ENCODE measurements at regions not wholly inside any gene's neighbourhood (a gene's known extent, or its start where the extent isn't known, plus 50 kb on each side); places are given as distances from the start of the nearest gene placed in this dataset.

DNA sequence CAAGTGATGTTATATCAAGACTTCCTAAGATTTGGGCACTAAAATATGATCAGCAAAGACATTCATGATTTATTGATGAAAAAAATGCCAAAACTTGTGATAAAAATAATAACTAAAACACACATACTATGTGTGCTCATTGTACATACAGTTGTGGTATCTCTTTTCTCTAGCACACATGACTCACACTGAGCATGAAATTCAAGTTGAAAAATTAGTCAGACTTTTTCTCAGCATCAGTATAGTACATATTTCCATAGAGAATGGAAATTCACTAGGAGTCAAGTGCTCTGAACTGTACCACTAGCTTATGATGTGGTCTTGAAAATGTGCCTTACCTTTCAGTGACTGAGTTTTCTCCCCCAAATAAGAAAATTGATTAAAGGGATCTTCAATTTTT, 471.8 kb upstream of the FLRT2 start:
- DNase-seq (ENCODE audit: low spot score) (no peak), ATAC-seq (ENCODE audit: low read depth) (peak; percentile 53; the same call in 2 of the 3 replicates)
- Histone ChIP-seq H3K4me1 (ENCODE audit: insufficient read depth, poor library complexity, severe bottlenecking) (no peaks in the 10 kb centered on the region), H3K9me3 (ENCODE audit: severe bottlenecking) (peaks cover 8% of the 10 kb centered on the region), H3K27me3 (ENCODE audit: insufficient read depth, poor library complexity, severe bottlenecking) (no peaks in the 10 kb centered on the region), H3K27ac (ENCODE audit: poor library complexity, severe bottlenecking) (no peak overlapping the region), H3K4me3 (ENCODE audit: severe bottlenecking) (no peak overlapping the region), H3K36me3 (ENCODE audit: low read depth) (no peaks in the 10 kb centered on the region)
- TF ChIP-seq CTCF (IDR thresholded peaks at IDR 0.05; ENCODE audit: poor library complexity, severe bottlenecking): no peak

GRCh38 chr14:85060121-85060520, 469.8 kb upstream of the FLRT2 start:
- no peak for DNase-seq (ENCODE audit: low spot score)

DNA sequence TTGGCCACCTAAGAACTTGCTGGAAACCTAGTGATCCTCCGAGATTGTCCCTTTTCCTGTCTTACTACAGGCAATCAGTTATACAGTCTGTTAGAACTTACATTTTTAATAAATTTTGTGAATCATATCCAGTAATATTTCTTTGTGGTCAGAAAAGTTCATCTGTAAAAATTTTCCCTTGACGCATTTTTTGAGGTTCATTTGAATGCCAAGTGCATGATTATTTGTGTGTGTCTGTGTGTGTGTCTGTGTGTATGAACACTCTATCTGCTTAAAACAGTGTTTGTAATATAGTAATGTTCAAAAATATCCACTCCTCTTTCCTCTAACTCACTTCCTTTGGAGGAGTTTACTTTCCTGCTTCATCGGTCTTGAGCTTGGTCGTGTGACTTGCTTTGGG, 468.7 kb upstream of the FLRT2 start:
- Histone ChIP-seq H3K27me3 (ENCODE audit: insufficient read depth, poor library complexity, severe bottlenecking) (peaks cover 2% of the 10 kb centered on the region), H3K36me3 (ENCODE audit: low read depth) (no peaks in the 10 kb centered on the region), H3K4me1 (ENCODE audit: insufficient read depth, poor library complexity, severe bottlenecking) (no peaks in the 10 kb centered on the region), H3K27ac (ENCODE audit: poor library complexity, severe bottlenecking) (no peak overlapping the region), H3K4me3 (ENCODE audit: severe bottlenecking) (no peak overlapping the region), H3K9me3 (ENCODE audit: severe bottlenecking) (peaks cover 2% of the 10 kb centered on the region)
- no peak for ATAC-seq (ENCODE audit: low read depth)
- DNase-seq (ENCODE audit: low spot score): no peak
- no peak for TF ChIP-seq CTCF (IDR thresholded peaks at IDR 0.05; ENCODE audit: poor library complexity, severe bottlenecking)

More at GRCh38 chr14:85060121-85060520, 469.8 kb upstream of the FLRT2 start:
- Histone ChIP-seq H3K27ac (ENCODE audit: poor library complexity, severe bottlenecking) (no peak overlapping the region), H3K4me3 (ENCODE audit: severe bottlenecking) (no peak overlapping the region), H3K36me3 (ENCODE audit: low read depth) (no peaks in the 10 kb centered on the region), H3K4me1 (ENCODE audit: insufficient read depth, poor library complexity, severe bottlenecking) (no peaks in the 10 kb centered on the region), H3K27me3 (ENCODE audit: insufficient read depth, poor library complexity, severe bottlenecking) (peaks cover under 1% of the 10 kb centered on the region), H3K9me3 (ENCODE audit: severe bottlenecking) (peaks cover 2% of the 10 kb centered on the region)
- peak; percentile 72 for ATAC-seq (ENCODE audit: low read depth)
- TF ChIP-seq CTCF (IDR thresholded peaks at IDR 0.05; ENCODE audit: poor library complexity, severe bottlenecking): no peak

DNA sequence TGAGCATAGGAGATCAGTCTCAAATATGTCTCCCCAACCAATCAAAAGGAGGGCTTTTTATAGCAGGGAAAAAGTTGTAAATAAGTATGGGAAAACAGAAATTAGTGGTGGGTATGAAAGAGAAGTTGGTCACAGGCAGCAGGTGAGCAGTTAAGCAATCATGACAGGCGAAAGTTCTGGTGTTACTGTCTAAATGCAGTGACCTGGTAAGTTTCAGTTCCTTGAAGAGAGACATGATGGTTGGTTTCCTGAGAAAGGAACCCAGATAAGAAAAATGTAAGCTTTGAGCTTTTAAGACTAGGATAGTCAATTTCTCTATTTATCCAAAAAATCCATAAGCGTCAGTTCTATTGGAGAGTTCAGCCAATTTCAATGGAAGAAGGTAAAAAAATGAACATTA, 466.2 kb upstream of the FLRT2 start:
- peaks cover 2% of the 10 kb centered on the region for H3K9me3 ChIP-seq (ENCODE audit: severe bottlenecking)

More for the DNA sequence above, 466.2 kb upstream of the FLRT2 start:
- H3K4me1 ChIP-seq (ENCODE audit: insufficient read depth, poor library complexity, severe bottlenecking): no peaks in the 10 kb centered on the region
- no peak overlapping the region for H3K27ac ChIP-seq (ENCODE audit: poor library complexity, severe bottlenecking)
- H3K27me3 ChIP-seq (ENCODE audit: insufficient read depth, poor library complexity, severe bottlenecking): peaks cover 2% of the 10 kb centered on the region
- ATAC-seq (ENCODE audit: low read depth) (no peak), DNase-seq (ENCODE audit: low spot score) (no peak)
- no peak overlapping the region for H3K4me3 ChIP-seq (ENCODE audit: severe bottlenecking)
- no peaks in the 10 kb centered on the region for H3K36me3 ChIP-seq (ENCODE audit: low read depth)
- no peak for TF ChIP-seq CTCF (IDR thresholded peaks at IDR 0.05; ENCODE audit: poor library complexity, severe bottlenecking)

Measured in RWPE2 (cell line).